Sigmoid colon (tissue), 6 donors: ENCODE measurements at regions not wholly inside any gene's neighbourhood (a gene's known extent, or its start where the extent isn't known, plus 50 kb on each side); places are given as distances from the start of the nearest gene placed in this dataset.

ENCODE experiments used
- DNase-seq: peaks from one replicate; pipeline ENCODE4 v3.0.0-alpha.2; 2019
- H3K27ac ChIP-seq, 4 donors: fragments of 200-600 bp; sonication (generic); one replicate each; pipeline ENCODE4 v1.5.1; 2016 to 2019; ENCODE audit warnings: mild to moderate bottlenecking in 1 of 4
- H3K27me3 ChIP-seq, 3 donors: fragments of 200-600 bp; sonication (generic); one replicate each; pipeline ENCODE4 v1.5.1; 2019; ENCODE audit warnings: mild to moderate bottlenecking in 1 of 3
- H3K36me3 ChIP-seq, 4 donors: fragments of 200-600 bp; sonication (generic); one replicate each; pipeline ENCODE4 v1.5.1; 2016 to 2019
- H3K4me1 ChIP-seq, 4 donors: fragments of 200-600 bp; sonication (generic); one replicate each; pipeline ENCODE4 v1.5.1; 2017 to 2019
- H3K4me3 ChIP-seq, 4 donors: fragments of 200-600 bp; sonication (generic); one replicate each; pipeline ENCODE4 v1.5.1; 2017 to 2019; ENCODE audit warnings: mild to moderate bottlenecking in 2 of 4, moderate library complexity in 1 of 4
- H3K9me3 ChIP-seq, 4 donors: fragments of 200-600 bp in 3 of 4; sonication (generic) in 3 of 4; one replicate each; pipeline versions ENCODE4 v1.5.1 to v1.6.1; 2013 to 2019
- EP300 ChIP-seq, 4 donors: sonication (generic); formaldehyde crosslinking; IDR thresholded peaks; one replicate each; pipeline ENCODE4 v1.6.1; 2017; ENCODE audit warnings: antibody characterized with exemption in 4 of 4
- POLR2A ChIP-seq, 2 donors: fragments of 450-650 bp; IDR thresholded peaks; one replicate each; pipeline ENCODE4 v1.6.1; 2016; ENCODE audit warnings: antibody characterized with exemption in 2 of 2, mild to moderate bottlenecking in 2 of 2, moderate library complexity in 2 of 2
- POLR2AphosphoS5 ChIP-seq, 4 donors: sonication (generic); formaldehyde crosslinking; IDR thresholded peaks; one replicate each; pipeline ENCODE4 v1.6.1; 2017; ENCODE audit warnings: antibody characterized with exemption in 4 of 4
- WGBS, 2 donors: extraction: QIAGEN DNeasy Blood & Tissue Kit; methylation state at CpG; one replicate each; pipeline ENCODE4 v1.1.7; 2013; 5-methylcytosine and 5-hydroxymethylcytosine counted together
- intact Hi-C: fragments of 100-400 bp; cut with DNase I; formaldehyde crosslinking; loops from one replicate; pipeline ENCODE4 v1.15.1; 2023
- small RNA-seq, 3 donors: library from RNA; depleted of rRNA; stranded (forward); fragments of <200 nt; gene quantifications; one replicate each; pipeline ENCODE3, GENCODE V24; 2016
- TF ChIP-seq, protein P1 (sequence below), 4 experiments: fragments of 450-650 bp in 3 of 4; fragments of 200-600 bp in 1 of 4; IDR thresholded peaks; one replicate each; pipeline ENCODE4 v1.5.1; 2016 to 2019; ENCODE audit warnings: antibody characterized with exemption in 4 of 4, mild to moderate bottlenecking in 3 of 4, moderate library complexity in 2 of 4
- donor health status: healthy with polysubstance abuse.
- donor health status: healthy.

DNA sequence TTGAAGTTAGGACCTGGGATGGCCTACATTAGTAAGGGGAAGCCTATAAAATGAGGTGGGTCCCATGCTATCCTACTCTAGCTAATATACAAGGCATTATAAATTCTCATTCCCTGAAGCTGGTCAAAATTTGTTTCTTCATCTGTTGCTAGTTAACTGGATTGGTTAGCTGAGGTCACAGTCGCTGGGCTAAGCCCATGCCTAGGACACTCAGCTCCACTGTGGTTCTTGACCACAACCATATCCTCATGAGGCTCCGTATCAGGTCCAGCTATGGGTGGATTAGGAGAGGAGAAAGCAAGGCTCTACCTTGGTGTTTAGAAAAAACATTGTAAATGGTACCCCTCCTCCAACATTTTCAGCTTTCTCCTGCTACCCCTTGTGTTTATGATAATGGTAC is 52.8 kb upstream of the RAI14 start:
- H3K4me1 ChIP-seq: peaks cover 0 to 17% (median 12%) of the 10 kb centered on the region in 4 donors
- no peaks in the 10 kb centered on the region for H3K27me3 ChIP-seq
- intact Hi-C loops: loop anchor here (5.0 kb wide), 1 partner anchor 46 kb away; no protein-coding TSS in a partner anchor
- no peak overlapping the region for H3K4me3 ChIP-seq
- no peaks in the 10 kb centered on the region for H3K9me3 ChIP-seq
- H3K36me3 ChIP-seq: no peaks in the 10 kb centered on the region
- no peak for DNase-seq
- WGBS, 2 donors: 89 to 96% methylated on average over 2 of the region's 2 CpGs
- no peak for TF ChIP-seq POLR2A (IDR thresholded peaks at IDR 0.05)
- TF ChIP-seq, protein P1, sequence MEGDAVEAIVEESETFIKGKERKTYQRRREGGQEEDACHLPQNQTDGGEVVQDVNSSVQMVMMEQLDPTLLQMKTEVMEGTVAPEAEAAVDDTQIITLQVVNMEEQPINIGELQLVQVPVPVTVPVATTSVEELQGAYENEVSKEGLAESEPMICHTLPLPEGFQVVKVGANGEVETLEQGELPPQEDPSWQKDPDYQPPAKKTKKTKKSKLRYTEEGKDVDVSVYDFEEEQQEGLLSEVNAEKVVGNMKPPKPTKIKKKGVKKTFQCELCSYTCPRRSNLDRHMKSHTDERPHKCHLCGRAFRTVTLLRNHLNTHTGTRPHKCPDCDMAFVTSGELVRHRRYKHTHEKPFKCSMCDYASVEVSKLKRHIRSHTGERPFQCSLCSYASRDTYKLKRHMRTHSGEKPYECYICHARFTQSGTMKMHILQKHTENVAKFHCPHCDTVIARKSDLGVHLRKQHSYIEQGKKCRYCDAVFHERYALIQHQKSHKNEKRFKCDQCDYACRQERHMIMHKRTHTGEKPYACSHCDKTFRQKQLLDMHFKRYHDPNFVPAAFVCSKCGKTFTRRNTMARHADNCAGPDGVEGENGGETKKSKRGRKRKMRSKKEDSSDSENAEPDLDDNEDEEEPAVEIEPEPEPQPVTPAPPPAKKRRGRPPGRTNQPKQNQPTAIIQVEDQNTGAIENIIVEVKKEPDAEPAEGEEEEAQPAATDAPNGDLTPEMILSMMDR (IDR thresholded peaks at IDR 0.05): no peak
- TF ChIP-seq EP300 (IDR thresholded peaks at IDR 0.05): no peak
- TF ChIP-seq POLR2AphosphoS5 (IDR thresholded peaks at IDR 0.05): no peak
- H3K27ac ChIP-seq: no peak overlapping the region

DNA sequence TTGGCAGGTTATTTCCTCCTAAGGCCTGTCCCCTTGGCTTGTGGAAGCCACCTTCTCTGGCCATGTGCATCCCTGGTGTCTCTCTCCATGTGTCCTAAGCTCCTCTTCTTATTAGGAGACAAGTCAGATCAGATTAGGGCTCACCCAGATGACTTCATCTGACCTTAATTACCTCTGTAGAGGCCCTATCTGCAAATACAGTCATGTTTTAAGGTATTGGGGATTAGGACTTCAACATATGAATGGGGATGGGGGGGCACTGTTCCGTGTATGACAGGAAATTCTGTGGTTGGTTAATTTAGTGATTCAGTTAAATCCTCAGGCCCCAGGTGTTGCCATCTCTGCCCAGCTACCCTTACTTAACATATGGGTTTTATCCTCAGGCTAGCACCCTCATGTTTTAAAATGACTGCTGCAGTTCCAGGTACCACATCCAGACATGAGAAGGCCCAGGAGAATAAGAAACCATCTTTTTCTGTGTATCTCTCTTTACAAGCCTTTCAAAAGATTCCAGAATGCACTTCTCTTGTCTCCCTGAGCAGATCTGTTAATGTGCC is 51.9 kb upstream of the RAI14 start:
- intact Hi-C loops: loop anchor here (5.0 kb wide), 1 partner anchor 47 kb away; no protein-coding TSS in a partner anchor
- Histone ChIP-seq H3K4me1 (peaks cover 0 to 17% (median 11%) of the 10 kb centered on the region in 4 donors), H3K27me3 (no peaks in the 10 kb centered on the region), H3K27ac (no peak overlapping the region), H3K9me3 (no peaks in the 10 kb centered on the region), H3K36me3 (no peaks in the 10 kb centered on the region), H3K4me3 (no peak overlapping the region)
- no peak for TF ChIP-seq POLR2A (IDR thresholded peaks at IDR 0.05)
- TF ChIP-seq, protein P1 (IDR thresholded peaks at IDR 0.05): no peak
- no peak for TF ChIP-seq EP300 (IDR thresholded peaks at IDR 0.05)
- TF ChIP-seq POLR2AphosphoS5 (IDR thresholded peaks at IDR 0.05): no peak
- WGBS, 2 donors: 41 to 78% methylated on average over 1 of the region's 1 CpG
- no peak for DNase-seq

DNA sequence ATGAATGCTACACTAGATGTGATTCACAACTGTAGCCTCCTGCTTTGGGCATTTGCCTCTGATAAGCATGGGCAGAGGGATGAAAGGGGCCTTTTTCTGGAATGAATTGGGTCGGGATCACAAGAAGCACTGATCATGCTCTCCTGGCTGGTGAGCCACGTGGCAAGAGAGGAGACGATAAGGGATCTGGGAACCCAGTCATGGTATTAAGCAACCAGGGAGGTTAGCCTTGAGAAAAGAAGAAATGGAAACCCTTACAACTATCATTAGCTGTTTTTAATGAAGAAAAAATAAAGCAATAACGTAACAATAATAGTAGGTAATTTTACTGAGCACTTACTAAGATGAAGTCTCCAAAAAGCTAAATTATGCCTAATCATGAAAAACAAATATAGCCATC is 50.0 kb upstream of the RAI14 start:
- intact Hi-C loops: no loop called here
- no peaks in the 10 kb centered on the region for H3K27me3 ChIP-seq
- no peak overlapping the region for H3K27ac ChIP-seq
- 91 to 92% methylated on average over 4 of the region's 4 CpGs for WGBS, 2 donors
- H3K9me3 ChIP-seq: no peaks in the 10 kb centered on the region
- H3K4me1 ChIP-seq: peaks cover 0 to 29% (median 14%) of the 10 kb centered on the region in 4 donors
- H3K36me3 ChIP-seq: no peaks in the 10 kb centered on the region
- no peak for DNase-seq
- no peak overlapping the region for H3K4me3 ChIP-seq
- TF ChIP-seq POLR2AphosphoS5 (IDR thresholded peaks at IDR 0.05) (no peak), EP300 (IDR thresholded peaks at IDR 0.05) (no peak), POLR2A (IDR thresholded peaks at IDR 0.05) (no peak)
- TF ChIP-seq, protein P1 (IDR thresholded peaks at IDR 0.05): no peak

Small RNAs in the stretch of these regions (small RNA-seq; reads per million reads assigned to genes)
- 0 reads per million in 3 donors for gene AC139792.3
